Activated B cell treated with CpG ODN at 0.5 μM for 24 hours (primary cell): ENCODE measurements at regions not wholly inside any gene's neighbourhood (a gene's known extent, or its start where the extent isn't known, plus 50 kb on each side); places are given as distances from the start of the nearest gene placed in this dataset.

Source experiments
- ATAC-seq: fragments of 200-7000 bp; cut with Tn5 transposase; one replicate; pipeline ENCODE4 v1.10.0; 2021; ENCODE audit warnings: low read depth, mild to moderate bottlenecking, moderate library complexity
- CTCF ChIA-PET: fragments of 350-600 bp; sonication (Branson Sonifier 250); formaldehyde crosslinking; loops from one replicate; lab custom pipeline; 2021; ENCODE audit warnings: antibody characterized with exemption; lab: Charles Lee
- POLR2A ChIA-PET: fragments of 350-600 bp; sonication (Branson Sonifier 250); formaldehyde crosslinking; loops from one replicate; lab custom pipeline; 2021; ENCODE audit warnings: antibody characterized with exemption; lab: Charles Lee
- DNase-seq: peaks from one replicate; pipeline ENCODE4 v3.0.0; 2022
- H3K27ac Mint-ChIP-seq: one replicate; pipeline ENCODE4 v1.8.0; 2020; ENCODE audit warnings: mixed read lengths
- H3K27me3 Mint-ChIP-seq: one replicate; pipeline ENCODE4 v1.8.0; 2021; ENCODE audit warnings: mixed read lengths
- H3K36me3 Mint-ChIP-seq: one replicate; pipeline ENCODE4 v1.8.0; 2021; ENCODE audit warnings: low read depth, mixed read lengths
- H3K4me1 Mint-ChIP-seq: one replicate; pipeline ENCODE4 v1.8.0; 2021; ENCODE audit warnings: mixed read lengths
- H3K4me3 Mint-ChIP-seq: one replicate; pipeline ENCODE4 v1.8.0; 2020; ENCODE audit warnings: mild to moderate bottlenecking, mixed read lengths
- H3K9me3 Mint-ChIP-seq: one replicate; pipeline ENCODE4 v1.8.0; 2020; ENCODE audit warnings: mixed read lengths
- CTCF ChIP-seq: fragments of 200-600 bp; IDR thresholded peaks from one replicate; pipeline ENCODE4 v1.8.0; 2022; ENCODE audit warnings: antibody characterized with exemption, mild to moderate bottlenecking
- intact Hi-C: fragments of 100-400 bp; cut with micrococcal nuclease; formaldehyde crosslinking; loops from one replicate; pipeline ENCODE4 v1.15.1; 2024

GRCh38 chr14:58833634-58834378 lies 196.0 kb downstream of the DACT1 start:
- DNase-seq (no peak), ATAC-seq (no peak)
- TF ChIP-seq CTCF: no peak
- no peak overlapping the region for H3K27ac Mint-ChIP-seq
- intact Hi-C loops: no loop called here
- ChIA-PET POLR2A (no interaction called here), CTCF (no interaction called here)
- no peaks in the 10 kb centered on the region for H3K27me3 Mint-ChIP-seq
- no peaks in the 10 kb centered on the region for H3K4me1 Mint-ChIP-seq
- no peaks in the 10 kb centered on the region for H3K9me3 Mint-ChIP-seq
- no peak overlapping the region for H3K4me3 Mint-ChIP-seq
- H3K36me3 Mint-ChIP-seq: no peaks in the 10 kb centered on the region

GRCh38 chr14:58836303-58836974 lies 198.7 kb downstream of the DACT1 start:
- Mint-ChIP-seq H3K27me3 (no peaks in the 10 kb centered on the region), H3K4me1 (no peaks in the 10 kb centered on the region), H3K27ac (no peak overlapping the region), H3K9me3 (no peaks in the 10 kb centered on the region), H3K4me3 (no peak overlapping the region), H3K36me3 (no peaks in the 10 kb centered on the region)
- no peak for DNase-seq
- no peak for TF ChIP-seq CTCF
- no peak for ATAC-seq
- ChIA-PET CTCF (no interaction called here), POLR2A (no interaction called here)
- intact Hi-C loops: no loop called here

- no peaks in the 10 kb centered on the region for H3K9me3 Mint-ChIP-seq
- H3K4me3 Mint-ChIP-seq: no peak overlapping the region
- TF ChIP-seq CTCF: no peak
- ChIA-PET POLR2A (no interaction called here), CTCF (no interaction called here)
- no peak overlapping the region for H3K27ac Mint-ChIP-seq
- intact Hi-C loops: no loop called here
- no peaks in the 10 kb centered on the region for H3K27me3 Mint-ChIP-seq
- ATAC-seq (no peak), DNase-seq (no peak)
- no peaks in the 10 kb centered on the region for H3K4me1 Mint-ChIP-seq
- H3K36me3 Mint-ChIP-seq: no peaks in the 10 kb centered on the region
Measured at GRCh38 chr14:58839233-58839632, 201.5 kb downstream of the DACT1 start.

- H3K4me1 Mint-ChIP-seq: no peaks in the 10 kb centered on the region
- TF ChIP-seq CTCF: no peak
Measured at GRCh38 chr14:58844544-58844943, 206.8 kb downstream of the DACT1 start.

GRCh38 chr14:58846682-58847465 lies 209.1 kb downstream of the DACT1 start:
- no peak for DNase-seq
- Mint-ChIP-seq H3K9me3 (no peaks in the 10 kb centered on the region), H3K4me3 (no peak overlapping the region), H3K4me1 (no peaks in the 10 kb centered on the region), H3K36me3 (no peaks in the 10 kb centered on the region), H3K27ac (no peak overlapping the region), H3K27me3 (no peaks in the 10 kb centered on the region)
- ChIA-PET CTCF (no interaction called here), POLR2A (no interaction called here)
- intact Hi-C loops: no loop called here
- no peak for ATAC-seq
- TF ChIP-seq CTCF: no peak

More at GRCh38 chr14:58844544-58844943, 206.8 kb downstream of the DACT1 start:
- Mint-ChIP-seq H3K27ac (no peak overlapping the region), H3K9me3 (no peaks in the 10 kb centered on the region), H3K36me3 (no peaks in the 10 kb centered on the region), H3K4me3 (no peak overlapping the region), H3K27me3 (no peaks in the 10 kb centered on the region)
- no peak for ATAC-seq
- DNase-seq: no peak
- intact Hi-C loops: no loop called here
- CTCF ChIA-PET: no interaction called here
- POLR2A ChIA-PET: no interaction called here
